GM12892 (cell line): ENCODE measurements at regions not wholly inside any gene's neighbourhood (a gene's known extent, or its start where the extent isn't known, plus 50 kb on each side); places are given as distances from the start of the nearest gene placed in this dataset.

Experiments used
- DNase-seq: peaks from one replicate; pipeline ENCODE4 v3.0.0; 2011; ENCODE audit not compliant: insufficient read length
- FAIRE-seq: peaks from 2 replicates; lab custom pipeline; 2011; peaks lifted over from hg19 to GRCh38; lab: Jason Lieb, UNC
- POLR2A ChIP-seq: IDR thresholded peaks from 2 replicates; pipeline ENCODE4 v1.6.1; 2011; ENCODE audit warnings: low read depth, low read length, control low read depth
- POLR2AphosphoS5 ChIP-seq: IDR thresholded peaks from 2 replicates; pipeline ENCODE4 v1.6.1; 2011; ENCODE audit warnings: low read depth, low read length, control low read depth
- TAF1 ChIP-seq: IDR thresholded peaks from 2 replicates; pipeline ENCODE4 v1.6.1; 2011; ENCODE audit warnings: low read depth, mild to moderate bottlenecking, control low read depth, low read length, borderline replicate concordance

DNA sequence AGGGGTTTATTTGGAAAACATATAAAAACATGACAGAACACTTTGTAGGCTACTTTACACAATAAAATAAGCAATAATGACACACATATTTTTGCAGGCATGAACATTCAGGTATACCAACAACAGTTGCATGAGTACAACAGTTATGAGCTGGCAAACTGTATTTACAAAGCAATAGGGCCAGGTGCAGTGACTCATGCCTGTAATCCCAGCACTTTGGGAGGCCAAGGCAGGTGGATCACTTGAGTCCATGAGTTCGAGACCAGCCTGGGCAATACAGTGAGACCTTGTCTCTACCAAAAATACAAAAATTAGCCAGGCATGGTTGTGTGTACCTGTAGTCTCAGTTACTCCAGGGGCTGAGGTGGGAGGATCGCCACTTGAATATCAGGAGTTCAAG lies 101.1 kb downstream of the BMP4 start:
- FAIRE-seq, result no peak

DNA sequence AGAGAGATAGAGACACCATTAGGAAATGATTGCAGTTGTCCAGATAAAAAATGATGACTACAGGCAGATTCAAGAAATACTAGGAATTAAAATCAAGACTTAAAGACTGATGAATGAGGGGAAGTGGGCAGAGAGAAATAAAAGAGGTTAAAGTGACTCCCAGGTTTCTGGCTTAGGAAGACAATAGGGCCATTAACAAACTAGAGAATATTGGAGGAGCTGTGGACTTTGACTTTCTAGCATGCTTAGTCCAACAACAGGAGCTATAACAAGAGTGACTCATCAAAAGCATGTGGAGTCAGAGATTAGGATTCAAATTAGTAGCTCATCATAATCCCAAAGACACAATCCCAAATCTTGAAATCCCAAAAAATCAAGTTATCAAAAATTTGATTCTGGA lies 101.5 kb downstream of the BMP4 start:
- FAIRE-seq, result no peak
- TF ChIP-seq POLR2A (no peak), TAF1 (no peak)
- no peak for DNase-seq

More for the DNA sequence above, 101.1 kb downstream of the BMP4 start:
- DNase-seq, result no peak
- TF ChIP-seq POLR2A (no peak), TAF1 (no peak), POLR2AphosphoS5 (no peak)

DNA sequence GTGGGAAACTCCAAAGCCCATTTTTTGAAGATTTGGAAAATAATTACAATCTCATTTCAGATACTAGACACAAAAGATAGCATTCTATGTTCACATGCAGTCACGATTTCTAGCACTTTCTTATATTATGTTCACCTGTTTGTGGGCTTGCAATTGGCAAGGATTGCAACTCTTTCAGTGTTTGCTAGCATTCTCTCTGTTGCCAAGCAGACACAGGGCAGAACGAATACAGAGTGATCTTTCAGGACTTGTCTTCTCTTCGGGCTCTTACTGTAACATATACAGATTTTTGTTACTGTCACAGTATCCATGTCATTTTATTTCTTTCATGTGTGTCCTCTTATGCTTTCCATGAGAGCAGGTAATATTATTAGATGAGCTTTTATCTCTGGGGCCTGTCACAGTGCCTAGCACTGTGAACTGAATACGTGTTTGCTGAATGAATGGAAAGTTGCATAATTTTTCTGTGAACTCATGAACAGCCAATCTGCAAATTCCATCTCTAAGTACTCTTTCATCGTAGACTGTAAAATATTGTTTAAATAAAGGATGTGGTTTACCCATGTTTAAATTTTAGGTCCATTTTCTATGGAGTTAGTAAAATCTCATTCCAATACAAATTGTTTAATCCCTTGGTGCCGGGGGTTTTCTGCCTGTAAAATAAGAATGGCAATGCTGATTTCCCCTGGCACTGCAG lies 105.1 kb downstream of the BMP4 start:
- DNase-seq, result no peak
- TF ChIP-seq TAF1, result no peak
- TF ChIP-seq POLR2A, result no peak
- no peak for TF ChIP-seq POLR2AphosphoS5
- FAIRE-seq, result no peak

DNA sequence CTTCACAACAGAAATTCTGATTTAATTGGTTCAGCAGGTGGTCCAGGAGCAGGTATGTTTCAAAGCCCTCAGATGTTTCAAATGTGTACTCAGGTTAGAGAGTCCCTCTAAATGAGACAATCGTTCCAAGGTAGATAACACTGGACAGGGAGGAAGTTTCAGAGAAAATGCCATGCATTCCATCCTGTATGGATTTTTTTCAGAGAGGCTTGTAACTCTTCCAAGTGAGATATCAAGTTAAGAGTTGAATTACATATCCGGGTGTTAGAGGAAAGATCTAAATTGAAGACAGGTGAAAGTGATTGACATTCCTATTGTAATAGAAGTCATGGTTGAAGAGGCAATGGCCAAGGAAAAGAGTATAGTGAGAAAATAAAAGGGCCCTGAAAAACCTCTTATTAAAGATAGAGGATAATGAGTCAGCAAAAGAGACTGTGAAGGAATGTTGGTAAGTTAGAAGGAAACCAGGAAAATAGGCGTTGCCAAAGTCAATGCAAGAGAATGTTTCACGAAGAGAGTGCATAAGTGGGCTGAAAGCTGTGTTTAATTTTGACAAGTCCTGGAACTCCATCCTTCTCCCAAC lies 105.8 kb downstream of the BMP4 start:
- no peak for TF ChIP-seq POLR2AphosphoS5
- no peak for TF ChIP-seq TAF1
- no peak for TF ChIP-seq POLR2A
- DNase-seq (no peak), FAIRE-seq (no peak)

GRCh38 chr14:53849549-53849948 lies 107.1 kb downstream of the BMP4 start:
- no peak for TF ChIP-seq POLR2A
- no peak for TF ChIP-seq TAF1
- TF ChIP-seq POLR2AphosphoS5, result no peak
- DNase-seq (no peak), FAIRE-seq (no peak)

DNA sequence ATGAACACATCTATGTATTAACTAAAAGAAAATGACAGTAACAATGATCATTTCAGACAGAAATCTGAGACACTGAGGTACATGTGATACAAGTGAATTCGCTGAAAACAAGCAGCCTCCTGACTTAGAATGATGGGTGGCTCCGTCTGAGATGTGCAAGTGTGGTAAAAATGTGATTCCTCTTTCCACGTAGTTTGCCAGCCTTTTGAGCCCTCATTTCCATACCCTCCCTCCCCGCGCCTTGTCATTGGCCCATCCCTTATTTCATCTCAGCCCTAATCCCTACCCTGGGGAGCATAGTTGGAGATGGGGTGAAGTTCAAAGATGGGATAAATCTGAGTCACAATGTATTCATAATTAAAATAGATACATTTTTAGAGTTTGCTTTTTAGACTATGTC lies 107.8 kb downstream of the BMP4 start:
- TF ChIP-seq TAF1, result no peak
- no peak for TF ChIP-seq POLR2AphosphoS5
- TF ChIP-seq POLR2A, result no peak
- FAIRE-seq (no peak), DNase-seq (no peak)

DNA sequence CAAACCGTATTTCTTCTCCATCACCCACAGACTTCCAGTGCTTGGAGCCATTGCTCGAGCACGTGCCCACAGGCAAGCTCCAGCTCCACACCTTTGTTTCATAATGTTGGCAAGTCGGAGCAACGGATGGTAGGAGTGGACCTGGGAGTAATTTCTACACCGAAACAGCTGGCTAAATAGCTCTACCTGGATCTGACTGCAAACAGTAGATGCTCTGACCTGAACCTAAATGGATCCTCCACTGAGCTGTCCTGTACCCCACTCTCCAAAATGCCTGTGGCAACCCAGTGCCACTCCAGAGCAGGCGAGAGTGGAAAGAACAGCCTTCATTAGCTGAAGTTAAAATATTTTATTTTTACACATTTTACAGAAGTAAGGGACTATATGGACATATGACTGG lies 108.7 kb downstream of the BMP4 start:
- TF ChIP-seq POLR2A (no peak), POLR2AphosphoS5 (no peak)
- no peak for DNase-seq
- no peak for FAIRE-seq

DNA sequence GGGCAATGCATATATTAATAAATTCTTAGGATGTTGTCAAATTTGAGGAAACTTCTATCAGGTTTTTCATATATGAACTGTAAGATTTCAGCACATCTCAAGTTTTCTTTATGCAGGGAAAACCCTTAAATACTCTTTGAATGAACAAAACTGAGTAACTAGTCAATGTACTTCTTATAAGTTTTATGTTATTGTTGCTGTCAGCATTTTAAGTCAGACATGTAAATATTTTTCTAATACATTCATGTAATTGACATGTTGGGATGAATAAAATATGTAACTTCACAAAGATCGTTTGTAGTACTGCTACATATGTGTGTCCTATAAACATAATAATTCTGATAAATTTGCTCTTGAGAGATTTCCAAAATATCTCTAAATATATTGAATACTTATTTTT lies 109.6 kb downstream of the BMP4 start:
- TF ChIP-seq POLR2A, result no peak
- no peak for TF ChIP-seq TAF1
- no peak for TF ChIP-seq POLR2AphosphoS5
- FAIRE-seq (no peak), DNase-seq (no peak)

GRCh38 chr14:53845813-53846693 lies 110.6 kb downstream of the BMP4 start:
- no peak for DNase-seq
- TF ChIP-seq POLR2AphosphoS5 (no peak), POLR2A (no peak), TAF1 (no peak)
- FAIRE-seq, result no peak

DNA sequence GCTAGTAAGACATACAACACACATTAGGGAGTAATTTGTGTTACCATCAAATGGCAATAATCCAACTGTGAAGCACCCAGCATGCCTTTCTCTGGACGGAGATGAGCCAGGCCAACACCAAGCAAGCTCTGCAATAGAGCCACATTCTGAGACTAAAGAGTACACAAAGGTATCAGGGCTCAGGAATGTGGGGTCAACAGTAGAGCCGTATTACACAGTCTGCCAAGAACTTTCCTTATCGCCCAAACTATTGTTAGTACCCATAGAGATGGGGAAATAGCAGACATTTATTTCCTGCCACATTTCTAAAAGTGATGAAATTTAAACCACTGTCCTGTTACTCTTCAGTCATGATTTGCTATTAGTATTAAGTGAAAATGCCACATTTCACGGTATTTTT lies 113.7 kb downstream of the BMP4 start:
- no peak for TF ChIP-seq POLR2A
- TF ChIP-seq TAF1, result no peak
- no peak for TF ChIP-seq POLR2AphosphoS5
- FAIRE-seq (no peak), DNase-seq (no peak)
